ENCODE measurements at regions not wholly inside any gene's neighbourhood (a gene's known extent, or its start where the extent isn't known, plus 50 kb on each side); places are given as distances from the start of the nearest gene placed in this dataset.

- Mint-ChIP-seq H3K36me3 (no peaks in the 10 kb centered on the region), H3K27ac (peak overlapping the region; percentile 91), H3K4me3 (peak overlapping the region; percentile 43), H3K9me3 (no peaks in the 10 kb centered on the region), H3K4me1 (peaks cover 32% of the 10 kb centered on the region), H3K27me3 (ENCODE audit: insufficient read depth, low read depth) (peaks cover 10% of the 10 kb centered on the region)
- H3K9ac ChIP-seq = no peak overlapping the region
- H3K4me3 ChIP-seq = no peak overlapping the region
- no peaks in the 10 kb centered on the region for H3K79me2 ChIP-seq (ENCODE audit: low read depth)
- peaks cover 11% of the 10 kb centered on the region for H4K20me1 ChIP-seq (ENCODE audit: low read depth)
- TF ChIP-seq EZH2 (IDR thresholded peaks at IDR 0.05) = no peak
- H3K4me1 ChIP-seq = peaks cover 16% of the 10 kb centered on the region
- H3K27me3 ChIP-seq = no peaks in the 10 kb centered on the region
- no peak overlapping the region for H3K4me2 ChIP-seq
- H2AFZ ChIP-seq (replicated peaks) = no peak overlapping the region
- H3K27ac ChIP-seq = no peak overlapping the region
- peaks cover 22% of the 10 kb centered on the region for H3F3A ChIP-seq (ENCODE audit: low read depth)
- H3K9me3 ChIP-seq (ENCODE audit: low read depth) = no peaks in the 10 kb centered on the region
- no peak for DNase-seq (ENCODE audit: low spot score)
- no peaks in the 10 kb centered on the region for H3K36me3 ChIP-seq
Measured at GRCh38 chr17:31695456-31696090, 163.5 kb downstream of the COPRS start.

- no peak overlapping the region for H3K9ac ChIP-seq
- no peak for DNase-seq (ENCODE audit: low spot score)
- Mint-ChIP-seq H3K27me3 (ENCODE audit: insufficient read depth, low read depth) (peaks cover 10% of the 10 kb centered on the region), H3K36me3 (no peaks in the 10 kb centered on the region), H3K27ac (no peak overlapping the region), H3K9me3 (no peaks in the 10 kb centered on the region), H3K4me3 (no peak overlapping the region), H3K4me1 (peaks cover 32% of the 10 kb centered on the region)
- H3F3A ChIP-seq (ENCODE audit: low read depth) = peaks cover 22% of the 10 kb centered on the region
- peaks cover 16% of the 10 kb centered on the region for H3K4me1 ChIP-seq
- no peaks in the 10 kb centered on the region for H3K36me3 ChIP-seq
- no peak overlapping the region for H3K27ac ChIP-seq
- no peaks in the 10 kb centered on the region for H3K27me3 ChIP-seq
- H3K79me2 ChIP-seq (ENCODE audit: low read depth) = no peaks in the 10 kb centered on the region
- peaks cover 11% of the 10 kb centered on the region for H4K20me1 ChIP-seq (ENCODE audit: low read depth)
- H2AFZ ChIP-seq (replicated peaks) = no peak overlapping the region
- H3K4me3 ChIP-seq = no peak overlapping the region
- H3K4me2 ChIP-seq = no peak overlapping the region
- H3K9me3 ChIP-seq (ENCODE audit: low read depth) = no peaks in the 10 kb centered on the region
- TF ChIP-seq EZH2 (IDR thresholded peaks at IDR 0.05) (no peak), EZH2phosphoT487 (IDR thresholded peaks at IDR 0.05) (no peak), CTCF (IDR thresholded peaks at IDR 0.05) (no peak)
Measured at GRCh38 chr17:31693433-31694220, 165.4 kb downstream of the COPRS start.

- no peaks in the 10 kb centered on the region for H3K9me3 ChIP-seq (ENCODE audit: low read depth)
- no peak overlapping the region for H3K27ac ChIP-seq
- no peak overlapping the region for H3K4me3 Mint-ChIP-seq
- no peaks in the 10 kb centered on the region for H3K27me3 ChIP-seq
- H3K9ac ChIP-seq = no peak overlapping the region
- peaks cover 11% of the 10 kb centered on the region for H4K20me1 ChIP-seq (ENCODE audit: low read depth)
- no peaks in the 10 kb centered on the region for H3K9me3 Mint-ChIP-seq
- no peak overlapping the region for H3K4me2 ChIP-seq
- no peak overlapping the region for H3K4me3 ChIP-seq
- H2AFZ ChIP-seq (replicated peaks) = no peak overlapping the region
- H3K79me2 ChIP-seq (ENCODE audit: low read depth) = no peaks in the 10 kb centered on the region
- peaks cover 13% of the 10 kb centered on the region for H3K4me1 ChIP-seq
- no peak overlapping the region for H3K27ac Mint-ChIP-seq
- H3K36me3 Mint-ChIP-seq = no peaks in the 10 kb centered on the region
- peaks cover 22% of the 10 kb centered on the region for H3F3A ChIP-seq (ENCODE audit: low read depth)
- TF ChIP-seq EZH2 (IDR thresholded peaks at IDR 0.05) (no peak), EZH2phosphoT487 (IDR thresholded peaks at IDR 0.05) (no peak), CTCF (IDR thresholded peaks at IDR 0.05) (no peak)
- peaks cover 31% of the 10 kb centered on the region for H3K4me1 Mint-ChIP-seq
- H3K27me3 Mint-ChIP-seq (ENCODE audit: insufficient read depth, low read depth) = peaks cover 8% of the 10 kb centered on the region
- no peak for DNase-seq (ENCODE audit: low spot score)
- H3K36me3 ChIP-seq = no peaks in the 10 kb centered on the region
Measured at GRCh38 chr17:31692632-31693031, 166.4 kb downstream of the COPRS start.

GRCh38 chr17:31692027-31692426, 167.0 kb downstream of the COPRS start:
- Mint-ChIP-seq H3K27me3 (ENCODE audit: insufficient read depth, low read depth) (peaks cover 8% of the 10 kb centered on the region), H3K36me3 (no peaks in the 10 kb centered on the region), H3K4me3 (no peak overlapping the region), H3K4me1 (peaks cover 26% of the 10 kb centered on the region), H3K9me3 (no peaks in the 10 kb centered on the region), H3K27ac (peak overlapping the region; percentile 84)
- peaks cover 19% of the 10 kb centered on the region for H3F3A ChIP-seq (ENCODE audit: low read depth)
- peaks cover 7% of the 10 kb centered on the region for H3K4me1 ChIP-seq
- no peak overlapping the region for H3K4me2 ChIP-seq
- TF ChIP-seq CTCF (IDR thresholded peaks at IDR 0.05) = no peak
- TF ChIP-seq EZH2 (IDR thresholded peaks at IDR 0.05) = no peak
- no peak for TF ChIP-seq EZH2phosphoT487 (IDR thresholded peaks at IDR 0.05)
- H3K27me3 ChIP-seq = no peaks in the 10 kb centered on the region
- H4K20me1 ChIP-seq (ENCODE audit: low read depth) = peaks cover 11% of the 10 kb centered on the region
- no peaks in the 10 kb centered on the region for H3K36me3 ChIP-seq
- DNase-seq (ENCODE audit: low spot score) = no peak
- H3K9ac ChIP-seq = no peak overlapping the region
- H3K4me3 ChIP-seq = no peak overlapping the region
- no peaks in the 10 kb centered on the region for H3K79me2 ChIP-seq (ENCODE audit: low read depth)
- H3K27ac ChIP-seq = no peak overlapping the region
- H2AFZ ChIP-seq (replicated peaks) = peak overlapping the region; percentile 32
- no peaks in the 10 kb centered on the region for H3K9me3 ChIP-seq (ENCODE audit: low read depth)
